PC-9 (cell line): ENCODE measurements at regions not wholly inside any gene's neighbourhood (a gene's known extent, or its start where the extent isn't known, plus 50 kb on each side); places are given as distances from the start of the nearest gene placed in this dataset.

Source experiments
- EZH2 ChIP-seq: fragments of 200-600 bp; sonication (generic); IDR thresholded peaks from 2 replicates; pipeline ENCODE4 v1.8.0; 2017; ENCODE audit warnings: antibody characterized with exemption, low read depth
- TF ChIP-seq, protein P1 (sequence below): fragments of 200-600 bp; sonication (generic); conservative IDR thresholded peaks from 2 replicates; pipeline ENCODE4 v1.6.1; 2017; ENCODE audit warnings: mixed run types, antibody characterized with exemption, mild to moderate bottlenecking, moderate library complexity

- TF ChIP-seq, protein P1, sequence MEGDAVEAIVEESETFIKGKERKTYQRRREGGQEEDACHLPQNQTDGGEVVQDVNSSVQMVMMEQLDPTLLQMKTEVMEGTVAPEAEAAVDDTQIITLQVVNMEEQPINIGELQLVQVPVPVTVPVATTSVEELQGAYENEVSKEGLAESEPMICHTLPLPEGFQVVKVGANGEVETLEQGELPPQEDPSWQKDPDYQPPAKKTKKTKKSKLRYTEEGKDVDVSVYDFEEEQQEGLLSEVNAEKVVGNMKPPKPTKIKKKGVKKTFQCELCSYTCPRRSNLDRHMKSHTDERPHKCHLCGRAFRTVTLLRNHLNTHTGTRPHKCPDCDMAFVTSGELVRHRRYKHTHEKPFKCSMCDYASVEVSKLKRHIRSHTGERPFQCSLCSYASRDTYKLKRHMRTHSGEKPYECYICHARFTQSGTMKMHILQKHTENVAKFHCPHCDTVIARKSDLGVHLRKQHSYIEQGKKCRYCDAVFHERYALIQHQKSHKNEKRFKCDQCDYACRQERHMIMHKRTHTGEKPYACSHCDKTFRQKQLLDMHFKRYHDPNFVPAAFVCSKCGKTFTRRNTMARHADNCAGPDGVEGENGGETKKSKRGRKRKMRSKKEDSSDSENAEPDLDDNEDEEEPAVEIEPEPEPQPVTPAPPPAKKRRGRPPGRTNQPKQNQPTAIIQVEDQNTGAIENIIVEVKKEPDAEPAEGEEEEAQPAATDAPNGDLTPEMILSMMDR: no peak
- TF ChIP-seq EZH2: no peak
These were observed 147.7 kb upstream of the TBL1X start for GRCh38 chrX:9317176-9317575.
